ENCODE measurements at regions not wholly inside any gene's neighbourhood (a gene's known extent, or its start where the extent isn't known, plus 50 kb on each side); places are given as distances from the start of the nearest gene placed in this dataset.
"Not testable (repeated sequence)": the region's sequence is repeated elsewhere in the genome, so short reads cannot be mapped to it uniquely, and the experiment has no call there.

DNA sequence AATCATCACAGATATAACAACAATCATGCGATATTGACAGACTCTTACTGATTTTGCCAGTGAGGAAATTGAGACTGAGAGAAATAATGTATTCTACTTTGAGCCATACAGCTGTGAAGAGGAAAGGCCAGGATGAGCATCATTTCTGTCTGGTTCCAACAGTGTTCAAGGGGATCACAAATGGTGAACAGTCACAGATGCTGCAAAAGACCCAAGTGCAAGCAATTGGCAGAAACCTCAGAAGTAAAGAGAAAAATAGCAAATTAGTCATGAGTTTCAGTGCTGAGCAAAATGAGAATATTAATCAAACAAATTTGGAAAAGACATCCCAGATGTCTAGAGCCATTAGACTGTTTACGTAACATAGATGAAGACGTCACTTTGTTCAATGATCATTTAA is 114.1 kb downstream of the RAB38 start:
- TF ChIP-seq, protein P1, sequence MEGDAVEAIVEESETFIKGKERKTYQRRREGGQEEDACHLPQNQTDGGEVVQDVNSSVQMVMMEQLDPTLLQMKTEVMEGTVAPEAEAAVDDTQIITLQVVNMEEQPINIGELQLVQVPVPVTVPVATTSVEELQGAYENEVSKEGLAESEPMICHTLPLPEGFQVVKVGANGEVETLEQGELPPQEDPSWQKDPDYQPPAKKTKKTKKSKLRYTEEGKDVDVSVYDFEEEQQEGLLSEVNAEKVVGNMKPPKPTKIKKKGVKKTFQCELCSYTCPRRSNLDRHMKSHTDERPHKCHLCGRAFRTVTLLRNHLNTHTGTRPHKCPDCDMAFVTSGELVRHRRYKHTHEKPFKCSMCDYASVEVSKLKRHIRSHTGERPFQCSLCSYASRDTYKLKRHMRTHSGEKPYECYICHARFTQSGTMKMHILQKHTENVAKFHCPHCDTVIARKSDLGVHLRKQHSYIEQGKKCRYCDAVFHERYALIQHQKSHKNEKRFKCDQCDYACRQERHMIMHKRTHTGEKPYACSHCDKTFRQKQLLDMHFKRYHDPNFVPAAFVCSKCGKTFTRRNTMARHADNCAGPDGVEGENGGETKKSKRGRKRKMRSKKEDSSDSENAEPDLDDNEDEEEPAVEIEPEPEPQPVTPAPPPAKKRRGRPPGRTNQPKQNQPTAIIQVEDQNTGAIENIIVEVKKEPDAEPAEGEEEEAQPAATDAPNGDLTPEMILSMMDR (IDR thresholded peaks at IDR 0.05; ENCODE audit: low read depth, low read length, missing control alignments), result no peak
- no peak overlapping the region for H3K4me3 ChIP-seq (replicated peaks; ENCODE audit: low read depth, low read length)
- no peak for DNase-seq (ENCODE audit: extremely low read depth, low read depth)

GRCh38 chr11:88059326-88059725 is 115.9 kb downstream of the RAB38 start:
- DNase-seq (ENCODE audit: extremely low read depth, low read depth), result no peak
- TF ChIP-seq, protein P1 (IDR thresholded peaks at IDR 0.05; ENCODE audit: low read depth, low read length, missing control alignments), result no peak
- no peak overlapping the region for H3K4me3 ChIP-seq (replicated peaks; ENCODE audit: low read depth, low read length)

DNA sequence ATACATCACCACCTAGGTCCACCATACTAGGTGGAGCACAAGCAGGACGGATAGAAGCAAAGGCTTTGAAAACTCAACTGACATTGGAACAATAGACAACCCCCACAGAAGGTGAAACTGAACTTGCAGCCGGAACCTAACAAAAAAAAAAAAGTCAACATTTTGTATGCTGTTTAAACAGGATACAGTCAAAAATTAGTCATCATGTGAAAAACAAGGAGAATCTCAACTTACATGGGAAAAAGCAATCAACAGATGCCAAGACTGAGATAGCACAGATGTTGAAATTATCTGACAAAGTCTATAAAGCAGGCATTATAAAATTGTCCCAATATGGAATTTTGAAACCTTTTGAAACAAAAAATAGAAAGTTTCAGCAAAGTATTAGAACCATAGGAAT is 123.8 kb downstream of the RAB38 start:
- no peak overlapping the region for H3K4me3 ChIP-seq (replicated peaks; ENCODE audit: low read depth, low read length)
- TF ChIP-seq, protein P1 (IDR thresholded peaks at IDR 0.05; ENCODE audit: low read depth, low read length, missing control alignments), result no peak
- DNase-seq (ENCODE audit: extremely low read depth, low read depth), result no peak

DNA sequence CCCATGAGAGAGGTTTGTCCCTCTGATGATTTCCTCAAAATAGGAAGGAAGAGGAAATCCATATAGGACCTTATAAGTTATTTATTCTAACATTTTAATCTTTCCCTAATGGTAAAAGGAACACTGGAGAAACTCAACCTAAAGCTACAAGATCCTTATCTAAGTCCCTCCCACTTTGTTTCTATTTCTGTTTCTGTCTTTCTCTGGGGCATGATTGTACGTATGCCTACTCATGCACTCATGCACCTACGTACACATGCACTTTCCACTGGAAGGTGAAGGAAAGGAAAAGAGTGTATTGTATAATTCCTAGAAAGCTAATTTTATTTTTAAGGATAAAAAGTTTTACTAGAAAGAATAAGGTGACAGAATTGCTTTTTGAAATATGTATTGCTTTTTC is 125.0 kb downstream of the RAB38 start:
- no peak overlapping the region for H3K4me3 ChIP-seq (replicated peaks; ENCODE audit: low read depth, low read length)
- no peak for DNase-seq (ENCODE audit: extremely low read depth, low read depth)
- TF ChIP-seq, protein P1 (IDR thresholded peaks at IDR 0.05; ENCODE audit: low read depth, low read length, missing control alignments), result no peak

GRCh38 chr11:88045288-88045687 is 130.0 kb downstream of the RAB38 start:
- H3K4me3 ChIP-seq (replicated peaks; ENCODE audit: low read depth, low read length); DNase-seq (ENCODE audit: extremely low read depth, low read depth): not testable (repeated sequence)

- not testable (repeated sequence) for DNase-seq (ENCODE audit: extremely low read depth, low read depth); H3K4me3 ChIP-seq (replicated peaks; ENCODE audit: low read depth, low read length)
Measured at GRCh38 chr11:88044658-88045057, 130.6 kb downstream of the RAB38 start.

DNA sequence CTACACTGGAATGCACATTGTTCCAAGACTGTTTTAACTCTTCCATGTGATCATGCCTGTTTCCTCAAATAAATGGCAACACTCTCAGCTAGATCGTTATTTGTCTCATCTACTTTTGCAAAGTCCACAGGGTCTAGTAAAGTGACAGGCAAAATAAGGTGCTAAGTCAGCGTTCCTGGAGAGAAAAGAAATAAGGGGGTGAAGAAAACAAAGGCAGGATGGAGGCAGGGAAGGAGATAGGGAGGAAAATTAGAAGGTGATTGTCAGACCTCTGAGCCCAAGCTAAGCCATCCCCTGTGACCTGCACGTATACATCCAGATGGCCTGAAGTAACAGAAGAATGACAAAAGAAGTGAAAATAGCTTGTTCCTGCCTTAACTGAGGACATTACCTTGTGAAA is 132.1 kb downstream of the RAB38 start:
- TF ChIP-seq, protein P1 (IDR thresholded peaks at IDR 0.05; ENCODE audit: low read depth, low read length, missing control alignments), result no peak
- DNase-seq (ENCODE audit: extremely low read depth, low read depth), result no peak
- no peak overlapping the region for H3K4me3 ChIP-seq (replicated peaks; ENCODE audit: low read depth, low read length)

- DNase-seq (ENCODE audit: extremely low read depth, low read depth), result no peak
- no peak overlapping the region for H3K4me3 ChIP-seq (replicated peaks; ENCODE audit: low read depth, low read length)
- TF ChIP-seq, protein P1 (IDR thresholded peaks at IDR 0.05; ENCODE audit: low read depth, low read length, missing control alignments), result no peak
Measured at GRCh38 chr11:88042647-88043046, 132.6 kb downstream of the RAB38 start.
